HG03025 (cell line): ENCODE measurements at regions not wholly inside any gene's neighbourhood (a gene's known extent, or its start where the extent isn't known, plus 50 kb on each side); places are given as distances from the start of the nearest gene placed in this dataset.
A peak's percentile ranks its signal among the peaks of the same experiment; 100 is the strongest.
"Not testable (repeated sequence)": the region's sequence is repeated elsewhere in the genome, so short reads cannot be mapped to it uniquely, and the experiment has no call there.

Experiments
- ATAC-seq: cut with Tn5 transposase; IDR thresholded peaks from one replicate; pipeline ENCODE4 v1.9.1; 2021; ENCODE audit warnings: mild to moderate bottlenecking, moderate library complexity; ENCODE audit not compliant: unreplicated experiment, low FRiP score

- no peak for ATAC-seq
Measured at GRCh38 chr1:166488327-166488726, 321.5 kb upstream of the FAM78B start.

- ATAC-seq, result no peak
Measured at GRCh38 chr1:166489356-166489669, 322.5 kb upstream of the FAM78B start.

DNA sequence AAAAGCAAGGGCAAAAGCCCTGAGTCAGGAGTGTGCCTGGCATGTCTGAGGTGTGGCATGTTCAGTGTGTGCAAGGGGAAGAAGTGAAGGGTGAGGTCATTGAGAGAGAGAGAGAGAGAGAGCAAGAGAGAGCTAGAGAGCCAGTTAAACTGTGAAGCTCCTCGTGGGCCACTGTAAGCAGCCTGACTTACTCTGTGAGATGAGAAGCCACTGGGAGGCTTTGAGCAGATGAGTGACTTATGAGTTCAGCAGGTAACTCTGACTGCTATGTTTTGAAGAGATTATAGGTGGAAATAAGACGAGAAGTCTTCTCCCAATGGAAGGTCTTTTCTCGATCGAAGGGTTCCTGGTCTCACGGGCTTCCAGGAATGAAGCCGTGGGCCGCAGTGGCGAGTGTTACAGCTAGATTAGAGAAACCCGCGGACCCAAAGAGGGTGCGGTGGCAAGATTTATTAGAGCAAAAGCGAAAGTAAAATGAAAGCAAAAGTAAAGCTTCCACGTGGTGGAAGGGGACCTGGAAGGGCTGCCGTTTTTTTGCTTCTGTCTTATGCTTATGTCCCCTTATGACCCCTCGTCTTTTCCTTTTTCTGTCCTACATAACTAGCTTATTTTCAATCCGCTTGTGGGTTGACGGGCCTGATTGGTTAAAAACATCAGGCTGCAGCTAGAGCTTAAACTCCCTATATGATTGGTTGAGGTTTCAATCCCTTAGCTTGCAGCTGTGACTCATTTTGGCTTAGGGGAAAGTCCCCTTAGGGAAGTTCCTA is 323.1 kb upstream of the FAM78B start:
- ATAC-seq, result peak; percentile 90

- ATAC-seq, result no peak
Measured at GRCh38 chr1:166490437-166490991, 323.7 kb upstream of the FAM78B start.

- not testable (repeated sequence) for ATAC-seq
Measured at GRCh38 chr1:166493765-166494164, 327.0 kb upstream of the FAM78B start.

GRCh38 chr1:166507347-166507746 is 331.9 kb upstream of the POGK start:
- no peak for ATAC-seq

GRCh38 chr1:166511761-166512160 is 327.5 kb upstream of the POGK start:
- no peak for ATAC-seq

GRCh38 chr1:166514067-166514466 is 325.2 kb upstream of the POGK start:
- no peak for ATAC-seq

DNA sequence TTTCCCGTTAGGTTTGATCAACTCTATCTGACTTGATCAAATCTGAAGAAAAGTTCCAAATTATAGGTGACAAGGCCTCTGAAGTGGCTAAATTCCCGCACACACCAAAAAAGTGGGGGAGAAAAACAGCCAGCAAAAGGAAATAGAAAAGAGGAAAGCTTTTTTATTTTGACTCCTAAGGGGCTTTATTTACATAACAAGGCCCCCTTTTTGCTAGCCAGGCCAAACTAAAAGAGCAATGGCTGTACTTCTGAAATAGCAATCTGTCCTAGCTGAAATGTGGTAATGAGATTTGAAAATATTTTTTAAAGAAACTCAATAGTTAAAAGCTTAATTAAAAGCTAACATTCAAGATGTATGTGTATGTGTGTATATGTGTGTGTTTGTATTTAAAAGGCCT is 311.5 kb upstream of the POGK start:
- ATAC-seq, result no peak

DNA sequence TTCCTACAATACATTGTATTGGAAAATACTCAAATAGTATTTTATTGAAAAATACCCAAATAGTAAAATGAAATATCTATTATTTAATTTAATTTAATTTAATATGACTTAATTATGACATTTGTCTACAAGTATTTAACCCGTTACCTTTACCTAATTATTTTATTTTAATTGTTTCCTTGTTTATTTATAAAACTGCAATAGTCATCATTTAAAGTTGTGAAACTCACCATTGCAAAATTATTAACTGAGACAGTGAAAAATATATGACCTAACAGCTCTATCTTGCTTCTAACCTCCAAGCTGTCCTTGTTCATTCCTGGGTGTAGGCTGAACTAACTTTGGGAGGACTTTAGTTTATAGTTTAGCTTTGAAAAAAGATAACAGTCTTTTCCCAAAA is 300.6 kb upstream of the POGK start:
- no peak for ATAC-seq

DNA sequence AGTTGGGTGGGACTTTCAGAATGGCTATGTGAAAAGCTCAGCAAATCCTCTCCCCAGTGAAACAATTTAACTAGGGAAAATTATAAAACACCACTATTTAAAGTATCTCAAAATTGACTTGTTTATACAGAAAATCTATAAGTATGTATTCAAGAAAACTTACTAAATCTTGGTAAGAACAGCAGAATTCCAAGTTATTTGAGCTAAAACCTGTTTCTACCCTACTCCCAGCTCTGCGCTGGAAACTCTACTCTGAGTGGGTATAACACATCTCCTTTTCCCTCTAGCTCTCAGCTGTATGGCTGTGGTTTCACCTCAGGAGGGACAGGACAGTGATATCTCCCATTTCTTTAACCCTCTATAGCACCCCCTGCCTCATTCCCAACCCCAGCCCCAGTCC is 295.2 kb upstream of the POGK start:
- no peak for ATAC-seq

DNA sequence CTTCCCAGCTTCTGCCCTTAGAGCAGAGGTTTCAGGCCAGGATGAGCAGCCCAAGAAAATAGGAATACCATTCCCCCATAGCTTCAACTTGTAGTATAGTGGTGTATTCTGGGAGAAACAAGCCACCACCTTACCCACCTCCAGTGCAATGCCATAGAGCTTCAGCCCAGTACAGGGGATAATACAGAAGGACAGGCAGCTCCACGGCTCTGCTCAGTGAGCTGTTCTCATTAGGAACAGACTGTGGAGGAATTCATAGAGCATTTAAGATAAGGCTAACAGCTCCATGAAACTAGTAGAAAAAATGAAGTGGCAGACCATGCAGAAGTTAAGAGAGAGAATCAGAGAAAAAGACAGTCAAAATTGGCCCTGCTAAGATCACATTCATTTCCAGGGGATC is 294.7 kb upstream of the POGK start:
- ATAC-seq, result no peak

DNA sequence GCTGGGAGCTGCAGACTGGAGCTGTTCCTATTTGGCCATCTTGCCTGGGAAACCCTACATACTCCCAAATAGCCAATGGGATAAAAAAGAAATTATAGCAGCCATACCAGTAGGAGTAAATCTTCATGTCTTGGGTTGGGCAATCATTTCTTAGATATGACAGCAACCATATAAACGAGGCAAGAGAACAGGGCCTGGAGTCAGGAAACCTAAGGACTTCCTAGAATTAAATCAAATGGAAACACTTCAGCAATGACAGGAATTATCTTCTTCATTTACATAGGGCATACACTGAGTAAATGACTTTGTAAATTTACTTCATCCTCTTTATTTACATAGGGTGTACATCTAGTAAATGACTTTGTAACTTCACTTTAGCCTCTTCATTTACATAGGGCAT is 286.6 kb upstream of the POGK start:
- ATAC-seq, result no peak

GRCh38 chr1:166570954-166571353 is 268.3 kb upstream of the POGK start:
- ATAC-seq, result no peak

DNA sequence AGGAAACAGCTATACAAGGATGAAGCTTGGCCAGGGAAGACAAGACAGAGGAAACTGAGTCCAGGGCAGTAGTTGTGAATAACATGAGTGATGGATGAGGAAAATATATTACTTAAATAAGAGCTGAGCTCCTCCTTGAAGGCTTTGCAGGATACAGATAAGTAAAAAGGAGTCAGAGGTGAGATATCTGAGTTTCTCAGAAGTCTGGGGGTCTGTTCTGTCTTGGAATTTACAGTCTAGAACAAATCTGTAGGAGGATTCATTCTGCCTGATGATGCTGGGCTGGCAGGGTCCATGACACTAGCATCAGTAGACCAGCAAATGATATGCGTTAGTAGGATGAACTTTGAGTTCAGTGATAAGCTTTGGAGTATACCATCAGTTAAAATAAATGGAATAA is 266.1 kb upstream of the POGK start:
- ATAC-seq, result no peak

DNA sequence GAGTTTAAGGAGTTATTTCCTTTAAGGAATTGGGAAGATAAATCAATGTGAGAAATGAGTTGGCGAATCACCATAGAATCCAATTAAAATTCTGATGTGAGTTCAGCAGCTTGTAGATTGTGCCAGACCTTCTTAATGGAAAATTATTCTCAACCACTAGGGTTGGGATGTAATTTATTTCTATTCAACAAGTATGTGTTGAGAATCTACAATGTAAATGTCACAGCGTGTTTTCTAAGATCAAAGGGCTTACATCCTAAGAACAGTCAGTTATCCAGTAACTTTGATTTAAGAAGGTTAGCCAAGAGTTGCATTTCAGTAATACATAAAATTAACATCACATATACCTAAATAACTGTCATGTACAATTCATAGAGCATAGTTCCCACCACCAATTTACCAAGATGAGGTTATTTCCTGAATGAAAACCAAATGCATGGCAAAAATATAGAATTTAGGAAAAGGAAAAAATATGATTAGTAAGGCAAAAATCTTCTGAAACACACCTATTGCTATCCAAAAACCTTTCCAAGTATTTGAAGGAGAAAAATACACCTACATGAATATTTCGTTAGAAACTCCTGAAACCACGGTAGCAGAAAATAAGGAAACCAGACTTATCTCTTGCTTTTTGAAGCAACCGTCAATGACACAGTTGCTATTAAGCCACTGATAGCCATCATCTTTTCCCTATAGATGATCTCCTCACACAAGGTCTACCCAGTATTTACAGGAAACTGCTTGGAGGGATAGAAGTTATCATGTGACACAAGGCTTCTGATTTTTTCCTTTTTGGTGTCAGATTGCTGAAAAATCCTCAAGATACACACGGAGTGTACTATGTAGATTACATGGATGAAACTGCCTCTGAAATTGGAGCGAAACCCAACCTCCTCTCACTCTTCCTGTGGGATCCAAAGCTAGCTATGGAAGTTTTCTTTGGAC is 259.4 kb upstream of the POGK start:
- no peak for ATAC-seq

DNA sequence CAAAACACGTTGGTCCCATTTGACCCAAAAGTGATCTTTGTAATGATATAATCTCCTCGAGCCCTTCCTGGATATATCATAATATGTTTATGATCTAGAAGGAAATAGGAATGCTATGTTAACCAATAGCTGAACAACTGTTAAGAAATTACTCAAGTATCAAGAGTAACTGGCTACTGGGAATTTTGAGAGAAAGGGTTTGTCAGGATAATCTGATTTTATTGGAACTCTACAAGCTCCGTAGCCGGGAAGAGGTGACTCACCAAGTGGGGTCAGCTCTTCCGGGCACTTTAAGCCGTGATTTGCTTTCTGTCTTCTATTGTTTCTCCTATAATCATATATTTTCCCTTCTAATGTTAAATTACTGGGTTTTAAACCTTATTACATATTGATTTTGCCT is 250.5 kb upstream of the POGK start:
- no peak for ATAC-seq

DNA sequence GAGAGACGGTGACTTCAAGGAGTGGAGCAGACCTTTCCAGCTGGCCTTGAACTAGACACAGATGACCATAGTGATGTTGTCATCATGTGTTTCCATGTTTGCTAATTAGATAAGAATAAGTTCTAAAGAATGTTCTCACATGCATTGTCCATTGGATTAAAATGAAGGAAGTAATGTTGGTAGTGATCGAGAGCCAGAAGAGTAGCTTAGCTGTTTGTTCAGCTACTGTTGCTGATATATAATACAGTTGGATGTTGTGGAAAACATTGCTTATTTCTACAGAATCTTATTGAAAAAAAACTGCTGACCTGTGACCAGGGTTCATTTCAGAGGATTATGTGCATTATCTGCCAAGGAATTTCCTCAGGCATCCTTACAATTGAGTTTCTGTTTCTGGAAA is 249.1 kb upstream of the POGK start:
- no peak for ATAC-seq

GRCh38 chr1:166594646-166595045 is 244.6 kb upstream of the POGK start:
- no peak for ATAC-seq

DNA sequence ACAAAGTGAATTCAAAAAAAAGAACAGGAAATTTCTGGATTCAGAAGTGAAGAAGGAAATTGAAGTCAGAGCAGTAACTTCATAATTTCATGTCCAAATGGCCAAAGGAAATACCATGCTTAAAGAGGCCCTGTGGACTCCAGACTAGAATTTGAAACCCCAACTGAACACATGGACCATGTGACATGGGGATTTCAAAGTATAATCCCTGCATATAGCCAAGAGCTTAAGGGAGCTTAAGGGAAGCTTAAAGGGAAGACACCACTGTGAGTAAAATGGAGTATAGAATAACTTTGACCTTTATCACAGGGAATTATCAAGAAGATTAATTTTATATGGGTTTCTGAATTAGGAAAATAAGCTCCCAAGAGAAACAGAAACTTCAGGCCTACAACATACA is 241.8 kb upstream of the POGK start:
- ATAC-seq, result no peak

- no peak for ATAC-seq
Measured at GRCh38 chr1:166600574-166600973, 238.7 kb upstream of the POGK start.
